RCC 7860 (cell line): ENCODE measurements at regions not wholly inside any gene's neighbourhood (a gene's known extent, or its start where the extent isn't known, plus 50 kb on each side); places are given as distances from the start of the nearest gene placed in this dataset.
"Not testable (repeated sequence)": the region's sequence is repeated elsewhere in the genome, so short reads cannot be mapped to it uniquely, and the experiment has no call there.

Experiments
- DNase-seq: peaks from one replicate; pipeline ENCODE4 v3.0.0-alpha.2; 2015; ENCODE audit warnings: low spot score
- FAIRE-seq: peaks from 2 replicates; lab custom pipeline; 2012; peaks lifted over from hg19 to GRCh38; lab: Jason Lieb, UNC

DNA sequence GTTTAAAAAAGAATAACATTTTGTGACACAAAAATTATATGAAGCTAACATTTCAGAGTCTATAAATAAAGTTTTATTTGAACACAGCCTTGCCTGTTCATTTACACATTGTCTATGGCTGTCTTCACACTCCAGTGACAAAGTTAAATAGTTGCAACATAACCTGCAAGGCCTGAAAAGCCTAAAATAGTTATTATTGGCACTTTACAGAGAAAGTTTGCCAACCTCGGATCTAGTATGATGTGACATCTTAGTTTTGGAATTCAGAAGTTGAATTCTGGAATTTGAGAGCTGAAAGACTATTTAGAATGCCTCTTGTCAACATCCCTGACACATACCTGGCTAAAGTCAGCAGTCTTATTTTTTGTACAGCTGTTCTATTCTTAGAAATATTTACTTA lies 68.3 kb downstream of the DYRK2 start:
- FAIRE-seq (peak; percentile 2), DNase-seq (peak; percentile 57)

DNA sequence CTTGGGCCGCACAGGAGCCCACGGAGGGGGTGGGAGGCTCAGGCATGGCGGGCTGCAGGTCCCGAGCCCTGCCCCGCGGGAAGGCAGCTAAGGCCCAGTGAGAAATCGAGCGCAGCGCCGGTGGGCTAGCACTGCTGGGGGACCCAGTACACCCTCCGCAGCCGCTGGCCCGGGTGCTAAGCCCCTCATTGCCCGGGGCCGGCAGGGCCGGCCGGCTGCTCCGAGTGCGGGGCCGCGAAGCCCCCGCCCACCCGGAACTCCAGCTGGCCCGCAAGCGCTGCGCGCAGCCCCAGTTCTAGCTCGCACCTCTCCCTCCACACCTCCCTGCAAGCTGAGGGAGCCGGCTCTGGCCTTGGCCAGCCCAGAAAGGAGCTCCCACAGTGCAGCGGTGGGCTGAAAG lies 70.8 kb downstream of the DYRK2 start:
- DNase-seq, FAIRE-seq: not testable (repeated sequence)

DNA sequence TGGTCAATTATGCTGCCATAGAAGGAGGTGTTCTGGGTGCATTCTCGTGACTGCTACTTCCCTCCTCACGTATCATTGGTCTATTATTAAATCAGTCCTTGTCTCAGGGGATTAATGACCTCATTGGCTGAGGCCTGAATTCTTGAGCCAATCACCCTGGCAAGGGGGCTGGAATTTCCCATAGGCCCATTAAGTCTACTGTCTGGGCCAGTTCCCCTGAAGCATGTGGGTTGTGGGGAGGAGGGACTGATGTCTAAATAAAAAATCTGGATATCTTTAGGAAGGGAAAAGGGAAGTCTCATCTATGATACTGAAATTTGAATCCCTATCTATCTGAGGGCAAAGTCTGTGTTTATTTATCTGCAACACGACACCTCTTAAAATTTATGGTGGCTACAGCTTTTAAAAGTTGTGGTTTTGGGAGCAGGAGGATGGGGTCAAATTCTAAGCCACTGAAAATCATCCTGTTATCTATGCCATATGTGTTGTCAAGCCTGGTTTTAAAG lies 71.9 kb downstream of the DYRK2 start:
- FAIRE-seq (no peak), DNase-seq (no peak)

DNA sequence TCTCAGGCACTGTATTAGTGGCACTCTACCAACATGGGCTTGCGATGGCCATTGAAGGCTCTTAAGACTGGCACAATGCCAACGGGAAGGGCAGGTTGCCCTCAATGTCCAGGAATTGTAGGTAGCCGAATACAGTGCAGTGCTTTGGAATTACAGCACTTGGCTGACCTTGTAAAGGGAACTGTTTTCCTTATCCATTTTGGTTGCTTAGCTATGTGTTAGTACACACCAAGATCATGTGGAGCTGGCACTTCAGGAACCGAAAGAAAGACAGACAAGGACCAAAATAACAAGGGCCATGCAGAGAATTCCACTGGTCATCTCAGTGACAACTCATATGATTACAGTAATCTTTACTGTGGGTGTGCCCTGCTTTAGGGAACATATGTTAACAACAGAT lies 72.7 kb downstream of the DYRK2 start:
- no peak for FAIRE-seq
- no peak for DNase-seq

DNA sequence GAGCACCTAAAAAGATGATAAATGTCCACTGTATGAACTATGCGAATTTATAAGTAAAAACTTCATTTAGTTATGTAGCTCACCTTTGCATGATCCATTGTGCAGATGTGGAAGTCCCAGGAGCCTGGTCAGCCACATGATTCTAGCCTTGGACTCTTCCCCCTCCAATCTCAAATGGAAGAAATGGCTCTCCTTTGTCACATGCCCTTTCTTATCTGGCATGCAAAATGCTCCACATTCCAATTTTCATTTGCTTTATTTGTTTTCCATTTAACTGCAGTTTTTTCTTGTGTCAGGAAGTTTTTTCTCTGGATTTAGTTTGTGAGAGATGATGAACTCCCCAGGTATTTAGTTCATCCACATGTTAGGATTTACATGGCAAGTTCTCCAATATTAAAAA lies 73.8 kb downstream of the DYRK2 start:
- DNase-seq (no peak), FAIRE-seq (no peak)

DNA sequence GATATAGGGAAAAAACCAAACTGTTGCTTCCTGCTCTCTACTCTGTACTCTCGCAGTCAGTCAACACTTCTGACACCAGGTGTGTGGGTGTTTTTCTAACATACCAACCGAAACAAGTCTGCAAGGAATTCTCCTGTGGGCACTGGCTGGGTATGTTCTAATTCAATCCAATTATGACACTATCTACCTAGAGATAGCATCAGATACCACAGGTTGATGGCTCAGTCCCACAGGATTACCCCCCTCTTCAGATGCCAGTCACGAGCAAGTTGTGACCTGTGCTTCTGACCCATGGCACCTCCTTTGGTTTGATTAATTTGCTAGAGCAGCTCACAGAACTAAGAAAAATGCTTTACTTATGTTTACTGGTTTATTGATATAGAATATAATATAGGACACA lies 78.3 kb downstream of the DYRK2 start:
- DNase-seq (no peak), FAIRE-seq (no peak)

DNA sequence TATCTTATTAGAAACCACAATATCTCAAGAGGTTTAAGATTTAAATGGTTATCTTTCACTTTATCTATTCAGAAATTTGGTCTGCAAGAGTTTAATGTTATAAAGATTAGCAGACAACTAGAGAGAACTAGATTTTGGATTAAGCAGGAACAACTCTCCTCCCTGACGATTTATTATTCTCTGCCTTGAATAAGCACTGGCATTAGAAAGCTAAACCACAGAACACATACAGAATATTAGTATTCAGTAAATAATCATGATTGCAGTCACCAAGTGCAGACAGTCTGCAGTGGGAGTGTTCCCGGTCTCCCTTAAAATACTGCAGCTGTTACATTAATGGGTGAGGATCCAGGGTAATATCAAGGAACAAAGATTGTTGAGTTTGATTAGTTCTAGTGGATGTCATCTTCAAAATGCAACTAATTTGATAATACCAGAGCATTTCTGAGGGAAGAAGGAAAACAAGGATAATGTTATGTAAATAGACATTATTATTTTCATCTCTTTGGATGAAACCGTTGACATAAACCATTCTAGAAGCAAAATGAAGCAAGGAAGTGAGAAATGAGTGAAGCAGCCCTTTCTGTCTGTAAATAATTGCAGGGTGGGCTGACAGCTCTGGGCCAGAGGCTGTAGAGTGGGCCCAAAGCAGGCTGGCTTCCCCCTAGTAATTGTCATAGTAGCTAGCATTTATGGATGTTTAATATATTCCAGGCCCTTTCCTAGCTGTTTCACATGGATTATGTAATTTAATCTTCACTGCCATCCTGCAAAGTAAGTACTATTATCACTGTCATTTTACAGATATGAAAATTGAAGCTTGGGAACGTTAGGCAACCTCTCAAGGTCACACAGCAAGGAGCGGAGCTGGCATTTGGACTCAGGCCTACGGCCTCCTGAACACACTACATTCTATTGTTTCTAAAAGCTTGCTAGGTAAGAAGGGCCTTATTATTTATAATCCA lies 79.4 kb downstream of the DYRK2 start:
- FAIRE-seq (no peak), DNase-seq (no peak)

DNA sequence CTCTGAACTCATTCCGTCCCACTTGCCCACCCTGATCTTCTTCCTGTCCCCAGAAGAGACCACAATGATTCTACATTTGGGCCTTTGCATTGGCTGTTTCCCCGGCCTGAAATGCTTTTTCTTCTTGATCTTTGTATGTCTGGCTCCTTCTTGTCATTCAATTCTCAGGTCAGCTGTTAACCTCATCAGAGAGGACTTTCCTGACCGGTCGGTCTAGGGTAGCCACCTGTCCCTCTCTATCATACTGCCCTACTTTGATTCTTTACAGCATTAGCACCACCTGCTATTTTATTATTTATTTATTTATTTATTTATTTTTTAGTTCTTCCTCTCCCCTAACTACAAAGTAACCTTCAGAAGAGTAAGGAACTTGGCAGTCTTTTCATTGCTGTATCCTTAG lies 84.3 kb downstream of the DYRK2 start:
- no peak for FAIRE-seq

DNA sequence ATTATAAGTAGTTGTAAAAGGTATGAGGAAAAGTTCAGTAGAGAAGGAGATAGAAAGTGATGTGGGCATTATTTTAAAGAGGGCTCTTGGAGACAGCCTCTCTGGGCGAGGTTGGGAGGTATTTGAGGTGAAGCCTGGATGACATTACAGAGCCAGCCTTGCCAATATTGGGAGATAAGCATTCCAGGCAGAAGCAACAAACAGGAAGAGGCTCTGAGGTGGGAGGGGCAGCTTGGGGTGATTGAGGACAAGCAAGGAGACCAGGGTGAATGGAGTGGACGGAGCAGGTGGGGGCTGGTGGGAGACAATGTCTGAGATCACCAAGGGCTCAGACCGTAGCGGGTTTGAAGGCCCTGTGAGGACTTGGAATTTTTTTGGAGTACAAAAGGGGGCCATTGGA lies 87.3 kb downstream of the DYRK2 start:
- no peak for FAIRE-seq
- no peak for DNase-seq

More for the DNA sequence above, 84.3 kb downstream of the DYRK2 start:
- no peak for DNase-seq

DNA sequence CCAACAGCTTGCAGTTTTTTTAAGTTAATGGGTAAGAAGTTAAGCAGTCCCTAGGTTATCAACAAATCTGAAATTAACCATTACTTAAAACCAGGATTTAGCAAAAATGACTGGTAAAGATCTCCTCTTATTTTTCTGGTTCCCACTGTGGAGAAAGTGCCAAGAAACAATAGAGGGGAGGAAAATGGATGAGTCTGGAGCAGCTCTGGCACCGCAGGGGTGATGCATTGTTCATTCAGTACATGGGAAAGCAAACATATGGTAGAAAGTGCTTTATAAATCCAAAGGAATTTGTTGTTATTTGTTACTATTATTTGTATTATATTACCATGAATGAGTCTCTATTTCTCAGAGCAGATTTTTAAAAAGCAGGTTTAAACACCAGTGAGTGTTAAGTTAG lies 92.2 kb downstream of the DYRK2 start:
- DNase-seq: no peak
- no peak for FAIRE-seq

DNA sequence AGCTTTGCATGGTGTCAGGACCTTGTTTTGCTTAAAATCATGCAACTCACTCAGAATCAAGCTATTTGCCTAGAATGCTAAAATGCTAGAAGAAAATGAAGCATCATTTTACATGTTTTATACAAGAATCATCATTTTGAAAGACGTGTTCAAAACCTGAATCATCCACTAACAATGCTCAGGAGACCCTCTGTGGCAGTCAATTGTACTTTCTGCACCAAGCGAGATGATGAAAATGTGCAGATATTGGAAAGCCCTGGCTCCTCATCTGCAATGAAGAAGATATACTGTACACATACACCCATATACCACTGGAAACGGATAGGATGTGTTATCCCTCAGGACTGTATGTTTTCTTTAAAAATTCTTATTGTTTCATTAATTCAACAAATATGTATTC lies 92.7 kb downstream of the DYRK2 start:
- DNase-seq (no peak), FAIRE-seq (no peak)

DNA sequence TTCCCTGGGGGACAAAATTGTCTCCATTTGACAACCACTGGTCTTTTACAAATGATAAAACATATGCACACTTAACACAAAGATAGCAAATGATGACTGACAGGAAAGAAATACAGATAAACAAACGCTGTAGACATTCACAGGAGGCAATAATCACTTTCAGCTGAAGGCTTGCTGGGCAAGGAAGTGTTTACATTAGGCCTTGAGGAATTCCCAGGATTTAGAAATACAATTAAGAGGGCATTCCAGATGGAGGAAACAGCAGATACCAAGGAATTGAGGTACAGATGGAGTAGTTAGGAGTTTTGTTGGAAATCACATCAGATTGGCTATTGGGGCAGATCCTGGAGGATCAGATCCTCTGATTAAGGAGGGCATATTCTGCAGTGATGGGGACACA lies 93.9 kb downstream of the DYRK2 start:
- FAIRE-seq (no peak), DNase-seq (no peak)

DNA sequence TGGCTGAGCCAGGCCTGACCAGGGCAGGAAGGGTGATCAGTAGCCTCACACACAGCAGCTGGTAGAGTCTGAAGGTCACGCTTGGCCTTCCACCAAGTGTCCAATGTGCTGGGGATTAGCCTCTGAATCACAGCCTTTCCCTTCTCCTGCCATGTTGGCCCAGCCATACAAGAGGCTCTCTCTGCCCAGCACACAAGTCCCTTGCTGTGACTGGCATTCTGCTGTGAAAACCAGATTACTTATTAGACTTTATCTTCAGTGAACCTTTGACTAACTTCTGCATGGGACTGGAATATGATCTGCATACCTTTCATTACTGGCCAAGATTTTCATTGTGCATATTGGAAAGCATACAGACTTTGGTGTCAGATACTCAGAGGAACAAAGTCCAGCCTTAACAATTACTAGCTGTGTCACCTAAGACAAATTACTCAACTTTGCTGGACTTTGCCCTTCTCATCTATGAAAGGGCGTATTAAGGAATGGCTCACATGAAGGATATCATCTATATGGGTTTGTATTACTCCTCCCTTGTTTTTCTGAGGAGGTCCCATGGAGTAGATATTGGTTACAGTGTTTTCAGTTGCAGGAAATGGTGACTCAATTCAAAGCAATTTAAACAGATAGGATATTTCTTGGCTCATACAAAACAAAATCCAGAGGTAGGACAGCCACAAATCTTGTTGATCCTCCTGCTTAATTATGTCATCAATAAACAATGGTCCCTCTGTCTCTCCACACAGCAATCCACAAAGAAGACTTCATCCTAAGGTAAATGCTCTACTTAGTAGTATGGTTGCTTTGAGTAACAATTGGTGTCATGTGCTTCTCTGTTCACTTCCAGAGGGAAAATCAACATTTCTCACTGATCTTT lies 99.6 kb downstream of the DYRK2 start:
- DNase-seq (peak; percentile 83), FAIRE-seq (peak; percentile 90)

DNA sequence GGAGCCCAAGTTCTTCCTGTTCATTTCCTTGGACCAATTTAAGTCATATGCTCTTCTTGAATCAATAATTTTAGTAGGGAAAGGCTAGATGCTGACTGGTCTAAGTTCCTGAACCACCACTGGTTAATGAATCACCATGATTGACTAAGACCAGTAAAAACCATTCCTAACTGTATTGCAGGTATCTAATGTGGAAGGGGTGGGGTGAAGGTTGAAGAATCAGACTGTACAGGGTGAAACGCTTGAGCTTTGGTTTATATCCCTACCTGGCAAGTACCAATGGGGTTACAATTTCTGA lies 100.1 kb downstream of the DYRK2 start:
- DNase-seq: peak; percentile 45
- peak; percentile 81 for FAIRE-seq

DNA sequence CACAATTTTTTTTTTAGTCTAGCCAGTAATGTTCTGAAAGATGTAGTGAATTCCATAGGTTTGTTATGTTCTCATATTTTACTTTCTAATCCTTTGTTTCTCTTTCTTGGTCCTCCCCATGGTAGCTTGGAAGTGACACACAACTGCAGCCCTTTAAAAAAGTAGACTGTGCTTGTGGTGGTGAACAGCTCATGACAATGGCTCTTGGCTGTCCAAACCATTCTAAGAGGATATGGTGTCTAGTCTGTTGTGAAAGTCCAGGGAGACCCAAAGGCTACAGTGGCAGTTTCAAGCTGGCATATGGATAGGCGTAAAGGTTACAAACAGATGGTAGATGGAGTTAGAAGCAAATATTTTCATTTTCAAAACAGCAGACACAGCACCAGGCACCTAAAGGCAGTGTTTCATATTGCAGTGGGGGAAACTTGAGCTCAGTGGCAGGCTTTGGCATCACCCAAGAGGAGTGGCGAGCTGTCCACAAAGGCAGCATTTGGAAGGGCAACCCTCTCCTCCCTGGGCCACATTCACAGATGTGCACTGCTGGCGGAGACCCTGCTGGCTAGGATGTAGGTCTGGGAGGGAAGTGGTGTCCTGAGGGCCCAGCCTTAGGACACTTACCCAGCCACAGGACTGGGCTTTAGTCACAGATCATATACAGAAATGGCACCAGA lies 102.1 kb downstream of the DYRK2 start:
- FAIRE-seq (no peak), DNase-seq (no peak)

DNA sequence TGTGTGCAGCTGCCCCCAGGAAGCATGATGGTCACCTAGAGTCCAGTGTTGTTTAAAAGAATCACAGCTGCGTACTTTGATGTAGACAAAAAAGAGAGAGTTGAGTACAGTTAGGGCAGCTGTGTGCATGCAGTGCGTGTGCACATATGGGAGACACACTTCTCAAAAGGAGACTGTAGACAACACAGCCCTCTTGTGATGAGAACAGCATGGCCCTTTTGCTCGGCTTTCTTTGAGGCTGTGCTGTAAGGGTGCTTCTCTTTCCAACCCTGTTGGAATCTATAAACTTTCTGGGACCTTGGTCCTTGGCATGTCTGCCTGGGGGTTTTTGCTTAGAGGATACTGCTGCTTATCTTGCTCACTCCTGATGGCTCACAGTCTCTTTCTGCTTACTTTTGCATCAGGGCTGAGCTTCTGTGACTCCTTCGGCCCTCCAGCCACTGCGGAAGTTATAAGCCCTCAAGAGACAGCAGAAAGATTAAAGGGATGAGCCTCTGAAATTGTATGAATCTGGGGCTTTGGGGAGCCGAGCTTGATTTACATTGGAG lies 102.9 kb downstream of the DYRK2 start:
- DNase-seq (no peak), FAIRE-seq (no peak)

DNA sequence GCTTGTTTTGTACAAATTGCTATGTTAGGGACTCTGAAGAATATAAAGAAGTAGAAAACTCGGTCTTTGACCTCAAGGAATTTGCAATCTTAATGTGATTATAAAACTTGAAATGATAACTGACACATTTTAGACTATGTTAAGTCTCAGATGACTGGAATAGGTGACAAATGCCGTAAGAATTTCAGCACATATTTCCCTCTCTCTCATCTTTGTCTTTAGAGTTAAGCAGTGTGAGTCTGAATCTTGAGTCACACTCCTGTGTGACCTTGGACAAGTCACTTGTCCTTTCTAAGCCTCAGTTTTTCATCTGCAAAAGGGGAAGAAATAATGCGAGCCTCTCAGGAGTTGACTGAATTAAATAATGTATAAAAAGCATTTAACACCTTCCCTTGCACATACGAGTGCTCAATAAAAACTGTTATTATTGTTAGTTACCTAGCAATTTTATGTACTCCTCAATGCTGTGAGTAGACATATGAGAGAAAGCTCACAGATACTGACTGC lies 103.7 kb downstream of the DYRK2 start:
- DNase-seq (peak; percentile 69), FAIRE-seq (peak; percentile 73)

DNA sequence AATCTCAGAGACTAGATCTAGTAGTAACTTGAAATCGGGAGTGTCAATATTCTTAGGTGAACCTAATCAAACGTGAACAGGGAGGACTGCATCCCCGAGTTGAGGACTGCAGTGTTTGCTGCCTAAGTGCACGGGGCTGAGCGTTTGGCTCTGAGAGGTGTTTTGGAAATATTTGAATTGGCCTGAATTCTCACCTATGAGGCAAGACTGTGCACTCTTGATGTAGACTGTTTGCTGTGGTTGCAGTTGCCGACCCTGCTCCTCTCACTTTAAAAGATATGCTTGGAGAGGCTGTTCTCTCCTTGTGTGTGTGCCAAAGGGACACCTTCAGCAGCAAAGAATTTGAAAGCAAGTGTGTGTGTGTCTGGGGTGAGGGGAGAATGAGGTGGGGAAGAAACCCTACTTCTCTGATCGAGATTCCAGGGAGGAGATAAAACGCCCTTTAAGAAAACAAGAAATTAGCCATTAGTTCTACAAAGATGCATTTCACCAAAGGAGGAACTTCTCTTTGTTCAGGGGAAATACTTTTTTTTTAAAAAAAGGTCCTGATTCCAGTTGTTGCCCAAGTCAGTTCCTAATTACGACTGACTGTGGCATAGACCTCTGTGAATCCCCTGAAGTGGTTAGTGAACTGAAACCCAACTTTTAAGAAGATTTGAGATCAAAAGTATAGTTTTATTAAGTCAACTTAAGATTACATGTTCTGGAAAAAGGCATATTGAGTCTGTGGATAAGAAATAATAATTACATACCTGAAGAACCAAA lies 106.6 kb downstream of the DYRK2 start:
- FAIRE-seq (no peak), DNase-seq (no peak)

DNA sequence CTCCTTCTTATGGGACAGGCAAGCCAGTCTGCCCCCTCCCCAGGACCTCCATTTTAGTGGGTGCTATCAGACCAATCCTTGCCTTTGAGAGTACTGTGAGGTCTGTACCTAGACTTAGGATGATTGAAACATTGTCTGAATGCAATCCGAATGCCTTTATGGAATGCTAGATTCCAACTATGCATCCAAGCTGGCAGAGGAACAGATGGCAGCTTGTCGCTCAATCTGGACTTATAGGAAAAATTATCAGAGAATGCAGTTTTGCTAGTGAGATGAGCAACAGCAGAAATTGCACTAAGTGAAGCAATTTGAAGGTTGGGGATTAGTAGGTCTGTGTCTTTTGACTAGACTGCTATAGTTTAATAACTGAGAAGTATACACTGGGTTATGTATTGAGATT lies 109.1 kb downstream of the DYRK2 start:
- no peak for FAIRE-seq
- no peak for DNase-seq

DNA sequence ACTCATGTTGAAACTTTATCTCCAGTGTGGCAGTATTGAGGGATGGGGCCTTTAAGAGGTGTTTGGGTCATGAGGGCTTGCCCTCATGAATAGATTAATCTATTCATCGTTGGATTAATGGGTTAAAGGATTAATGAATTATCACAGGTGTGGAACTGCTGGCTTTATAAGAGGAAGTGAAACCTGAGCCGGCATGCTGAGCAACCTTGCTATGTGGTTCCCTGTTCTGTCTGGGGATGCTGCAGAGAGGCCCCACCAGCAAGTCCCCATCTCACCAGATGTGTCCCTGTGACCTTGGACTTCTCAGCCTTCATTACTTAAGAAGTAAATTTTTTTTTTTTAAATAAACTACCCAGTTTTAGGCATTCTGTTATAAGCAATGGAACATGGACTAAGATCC lies 109.6 kb downstream of the DYRK2 start:
- DNase-seq (no peak), FAIRE-seq (no peak)
